Lower leg skin (tissue), 3 donors: ENCODE measurements at regions not wholly inside any gene's neighbourhood (a gene's known extent, or its start where the extent isn't known, plus 50 kb on each side); places are given as distances from the start of the nearest gene placed in this dataset.

Experiments used
- CTCF ChIP-seq, 3 donors: fragments of 450-650 bp; IDR thresholded peaks; one replicate each; pipeline ENCODE4 v1.5.1; 2016; ENCODE audit warnings: antibody characterized with exemption in 3 of 3, mild to moderate bottlenecking in 3 of 3, moderate library complexity in 2 of 3
- POLR2A ChIP-seq, 2 donors: fragments of 450-650 bp; IDR thresholded peaks; one replicate each; pipeline ENCODE4 v1.6.1; 2016 to 2017; ENCODE audit warnings: antibody characterized with exemption in 2 of 2, mild to moderate bottlenecking in 1 of 2, moderate library complexity in 1 of 2

- TF ChIP-seq CTCF (IDR thresholded peaks at IDR 0.05) = no peak
- TF ChIP-seq POLR2A (IDR thresholded peaks at IDR 0.05) = no peak
These were observed 726.0 kb upstream of the GJE1 start for GRCh38 chr6:141406761-141407160.
